CD1c-positive myeloid dendritic cell (primary cell): ENCODE measurements at regions not wholly inside any gene's neighbourhood (a gene's known extent, or its start where the extent isn't known, plus 50 kb on each side); places are given as distances from the start of the nearest gene placed in this dataset.

Experiments used
- DNase-seq: peaks from one replicate; pipeline ENCODE4 v3.0.0-alpha.2; 2016; ENCODE audit errors: extremely low spot score

GRCh38 chr2:16257322-16258028 is 317.1 kb downstream of the MYCN start:
- DNase-seq = no peak

- DNase-seq = no peak
These were observed 316.4 kb downstream of the MYCN start for GRCh38 chr2:16256601-16257321.

- DNase-seq = no peak
These were observed 314.8 kb downstream of the MYCN start for GRCh38 chr2:16255120-16255519.

- no peak for DNase-seq
These were observed 314.1 kb downstream of the MYCN start for GRCh38 chr2:16254356-16254965.

GRCh38 chr2:16253291-16253690 is 312.9 kb downstream of the MYCN start:
- DNase-seq = no peak

- no peak for DNase-seq
These were observed 312.5 kb downstream of the MYCN start for GRCh38 chr2:16252891-16253290.

- DNase-seq = no peak
These were observed 311.9 kb downstream of the MYCN start for GRCh38 chr2:16252251-16252650.

GRCh38 chr2:16251511-16252225 is 311.3 kb downstream of the MYCN start:
- no peak for DNase-seq

- no peak for DNase-seq
These were observed 310.5 kb downstream of the MYCN start for GRCh38 chr2:16250886-16251285.

GRCh38 chr2:16250466-16250865 is 310.1 kb downstream of the MYCN start:
- no peak for DNase-seq

- no peak for DNase-seq
These were observed 309.7 kb downstream of the MYCN start for GRCh38 chr2:16250056-16250425.

GRCh38 chr2:16249246-16250055 is 309.1 kb downstream of the MYCN start:
- DNase-seq = no peak

GRCh38 chr2:16248571-16249105 is 308.3 kb downstream of the MYCN start:
- no peak for DNase-seq

- no peak for DNase-seq
These were observed 307.2 kb downstream of the MYCN start for GRCh38 chr2:16247326-16248122.

- no peak for DNase-seq
These were observed 306.6 kb downstream of the MYCN start for GRCh38 chr2:16246911-16247310.

- DNase-seq = no peak
These were observed 306.0 kb downstream of the MYCN start for GRCh38 chr2:16246281-16246850.

- no peak for DNase-seq
These were observed 305.2 kb downstream of the MYCN start for GRCh38 chr2:16245481-16246054.

GRCh38 chr2:16244966-16245320 is 304.6 kb downstream of the MYCN start:
- DNase-seq = no peak

GRCh38 chr2:16244153-16244965 is 304.0 kb downstream of the MYCN start:
- DNase-seq = no peak
